Choroid plexus epithelial cell (primary cell): ENCODE measurements at regions not wholly inside any gene's neighbourhood (a gene's known extent, or its start where the extent isn't known, plus 50 kb on each side); places are given as distances from the start of the nearest gene placed in this dataset.
"Not testable (repeated sequence)": the region's sequence is repeated elsewhere in the genome, so short reads cannot be mapped to it uniquely, and the experiment has no call there.

Experiments used
- DNase-seq: peaks from one replicate; pipeline ENCODE4 v3.0.0-alpha.2; 2010; ENCODE audit warnings: low read depth
- H3K4me3 ChIP-seq: 2 replicates; pipeline ENCODE4 v1.5.1; 2011; ENCODE audit warnings: low read depth, mild to moderate bottlenecking, control low read depth, low read length, moderate library complexity
- TF ChIP-seq, protein P1 (sequence below): conservative IDR thresholded peaks from 2 replicates; pipeline ENCODE4 v1.5.1; 2011; ENCODE audit warnings: low read depth, mild to moderate bottlenecking, control low read depth, inconsistent platforms, low read length, moderate library complexity

DNA sequence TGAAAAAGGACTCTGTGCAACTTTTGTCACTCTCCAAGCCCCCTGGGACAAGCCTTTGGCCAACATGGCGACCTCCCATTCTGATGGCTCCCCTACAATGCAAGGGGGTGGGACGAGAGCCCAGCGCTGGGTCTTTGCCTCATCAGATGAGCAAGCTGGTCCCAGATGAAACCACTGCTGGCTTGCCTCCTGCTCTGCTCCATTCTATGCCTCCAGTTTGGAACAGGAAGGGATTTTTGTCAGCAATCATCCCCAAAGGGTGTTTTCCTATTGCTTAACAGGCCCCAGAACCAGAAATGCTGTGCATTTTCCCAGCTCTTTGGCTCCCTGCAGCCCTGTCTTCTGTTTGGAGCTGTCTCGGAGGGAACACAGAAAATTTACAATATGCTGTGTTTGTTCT lies 412.7 kb downstream of the MAFB start:
- no peak overlapping the region for H3K4me3 ChIP-seq
- TF ChIP-seq, protein P1, sequence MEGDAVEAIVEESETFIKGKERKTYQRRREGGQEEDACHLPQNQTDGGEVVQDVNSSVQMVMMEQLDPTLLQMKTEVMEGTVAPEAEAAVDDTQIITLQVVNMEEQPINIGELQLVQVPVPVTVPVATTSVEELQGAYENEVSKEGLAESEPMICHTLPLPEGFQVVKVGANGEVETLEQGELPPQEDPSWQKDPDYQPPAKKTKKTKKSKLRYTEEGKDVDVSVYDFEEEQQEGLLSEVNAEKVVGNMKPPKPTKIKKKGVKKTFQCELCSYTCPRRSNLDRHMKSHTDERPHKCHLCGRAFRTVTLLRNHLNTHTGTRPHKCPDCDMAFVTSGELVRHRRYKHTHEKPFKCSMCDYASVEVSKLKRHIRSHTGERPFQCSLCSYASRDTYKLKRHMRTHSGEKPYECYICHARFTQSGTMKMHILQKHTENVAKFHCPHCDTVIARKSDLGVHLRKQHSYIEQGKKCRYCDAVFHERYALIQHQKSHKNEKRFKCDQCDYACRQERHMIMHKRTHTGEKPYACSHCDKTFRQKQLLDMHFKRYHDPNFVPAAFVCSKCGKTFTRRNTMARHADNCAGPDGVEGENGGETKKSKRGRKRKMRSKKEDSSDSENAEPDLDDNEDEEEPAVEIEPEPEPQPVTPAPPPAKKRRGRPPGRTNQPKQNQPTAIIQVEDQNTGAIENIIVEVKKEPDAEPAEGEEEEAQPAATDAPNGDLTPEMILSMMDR = no peak
- no peak for DNase-seq

DNA sequence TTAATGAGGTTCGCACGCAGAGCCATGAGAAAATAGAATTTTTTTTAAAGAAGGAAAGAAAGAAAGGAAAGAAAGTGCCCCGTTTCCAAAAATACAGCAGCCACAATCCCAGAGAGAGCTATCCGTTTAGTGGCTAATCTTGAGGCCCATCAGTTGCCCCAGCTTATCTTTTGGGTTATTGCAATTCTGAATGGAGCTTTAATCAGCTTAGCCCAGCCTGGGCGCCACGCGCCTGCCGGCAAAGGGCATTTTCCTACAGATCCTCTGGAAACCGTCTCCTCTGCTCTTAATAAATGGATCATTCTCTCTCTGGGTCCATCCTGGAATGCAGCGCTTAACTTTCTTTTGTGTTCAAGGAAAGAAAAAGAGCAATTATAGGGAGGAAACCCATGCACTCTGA lies 413.3 kb downstream of the MAFB start:
- no peak for DNase-seq
- TF ChIP-seq, protein P1 = no peak
- H3K4me3 ChIP-seq = no peak overlapping the region

DNA sequence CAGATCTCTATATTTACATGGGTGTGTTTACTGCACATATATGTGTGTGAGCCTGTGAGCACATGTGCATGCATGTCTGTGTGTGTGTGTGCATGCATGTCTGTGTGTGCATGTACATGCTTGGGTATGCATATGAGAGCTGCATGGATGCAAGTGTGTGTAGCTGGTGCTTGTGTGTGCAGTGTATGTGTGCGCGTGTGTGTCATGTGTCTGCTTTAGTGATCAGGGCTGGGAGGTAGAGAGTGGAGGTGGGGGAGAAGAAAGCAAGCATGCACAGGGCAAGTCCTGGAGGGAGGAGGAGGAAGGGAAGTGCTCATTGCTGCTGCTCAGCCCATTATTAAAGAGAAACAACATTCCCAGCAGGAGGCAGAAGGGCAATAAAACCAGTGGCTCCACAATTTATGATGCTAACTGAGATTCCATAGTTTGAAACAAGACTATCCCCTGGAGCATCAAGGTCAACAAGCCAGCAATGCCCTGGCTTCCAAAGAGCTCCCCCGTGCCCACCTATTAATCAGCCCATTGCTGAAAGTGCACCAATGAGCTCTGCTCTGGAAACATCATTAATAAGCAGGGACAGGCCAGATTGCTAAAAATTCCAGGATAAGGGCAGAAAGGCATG lies 414.0 kb downstream of the MAFB start:
- no peak overlapping the region for H3K4me3 ChIP-seq
- no peak for DNase-seq
- TF ChIP-seq, protein P1 = no peak

DNA sequence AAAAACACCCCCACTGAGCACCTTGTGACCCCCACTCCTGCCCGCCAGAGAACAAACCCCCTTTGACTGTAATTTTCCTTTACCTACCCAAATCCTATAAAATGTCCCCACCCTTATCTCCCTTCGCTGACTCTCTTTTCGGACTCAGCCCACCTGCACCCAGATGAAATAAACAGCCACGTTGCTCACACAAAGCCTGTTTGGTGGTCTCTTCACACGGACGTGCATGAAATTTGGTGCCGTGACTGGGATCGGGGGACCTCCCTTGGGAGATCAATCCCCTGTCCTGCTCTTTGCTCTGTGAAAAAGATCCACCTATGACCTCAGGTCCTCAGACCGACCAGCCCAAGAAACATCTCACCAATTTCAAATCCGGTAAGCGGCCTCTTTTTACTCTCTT lies 419.8 kb downstream of the MAFB start:
- H3K4me3 ChIP-seq, DNase-seq: not testable (repeated sequence)

DNA sequence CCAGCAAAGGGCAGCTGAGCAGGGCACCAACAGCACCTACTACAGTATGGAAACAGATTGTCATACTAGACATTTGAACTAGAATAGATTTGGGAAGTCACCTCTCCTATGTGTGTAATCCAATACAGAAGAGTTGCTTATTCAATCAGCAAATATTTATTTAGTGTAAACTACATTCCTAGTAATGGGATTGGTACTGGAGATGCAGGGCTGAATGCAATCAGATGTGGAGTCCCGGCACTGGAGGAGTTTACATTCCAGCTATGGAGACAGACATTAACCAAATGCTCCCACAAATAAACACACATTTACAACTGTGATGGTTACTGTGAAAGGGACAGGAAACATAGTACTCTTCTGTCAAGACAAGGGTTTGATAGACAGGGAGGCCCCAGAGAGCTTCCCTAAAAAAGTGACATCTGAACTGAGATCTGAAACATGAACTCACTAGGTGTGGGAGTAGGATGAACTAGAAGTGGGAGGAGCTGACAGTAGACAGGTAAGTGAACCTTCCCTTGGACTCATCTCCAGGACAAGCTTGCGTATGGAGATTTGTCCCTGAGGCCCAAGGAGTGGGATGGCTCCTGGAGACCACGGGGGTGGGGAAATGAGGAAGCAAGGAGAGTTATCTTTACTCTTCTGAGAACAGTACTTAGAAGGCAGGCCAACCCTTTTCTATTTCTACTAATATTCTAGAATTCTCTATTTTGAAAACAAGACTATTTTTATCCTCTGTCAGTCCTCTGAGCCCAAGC lies 420.5 kb downstream of the MAFB start:
- TF ChIP-seq, protein P1 = no peak
- no peak overlapping the region for H3K4me3 ChIP-seq
- DNase-seq = no peak

DNA sequence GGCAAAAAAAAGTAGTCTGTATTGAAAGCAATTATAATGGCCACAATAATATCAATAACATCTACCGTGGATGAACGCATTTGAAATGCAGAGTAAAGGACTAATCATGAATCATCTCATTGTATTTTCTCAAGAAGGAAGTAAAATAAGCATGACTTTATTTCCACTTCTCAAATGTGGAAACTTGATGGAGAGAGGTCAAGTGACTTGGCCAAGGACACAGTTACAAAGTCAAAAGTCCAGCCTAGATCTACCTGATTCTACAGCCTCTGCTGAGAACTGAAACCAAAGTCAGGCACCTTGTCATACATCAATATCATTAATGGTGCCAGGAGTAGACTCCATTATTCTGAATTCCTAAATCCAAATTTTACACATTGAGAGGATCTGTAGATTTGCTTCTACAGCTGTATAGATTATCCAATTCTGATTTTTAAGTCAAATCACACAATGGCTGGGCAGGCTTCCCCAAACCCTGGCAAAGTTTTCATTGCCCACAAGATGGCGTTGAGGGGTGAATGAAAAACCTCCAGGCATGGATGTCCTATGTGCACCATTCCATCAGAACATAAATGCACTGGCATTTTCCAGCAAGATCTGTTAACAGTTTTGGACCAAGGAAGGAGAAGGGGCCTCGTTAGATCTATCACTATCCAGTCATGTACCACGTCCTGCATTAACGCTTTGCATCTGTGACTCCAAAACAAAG lies 423.1 kb downstream of the MAFB start:
- DNase-seq = peak; percentile 68
- TF ChIP-seq, protein P1 = peak; percentile 73
- no peak overlapping the region for H3K4me3 ChIP-seq

DNA sequence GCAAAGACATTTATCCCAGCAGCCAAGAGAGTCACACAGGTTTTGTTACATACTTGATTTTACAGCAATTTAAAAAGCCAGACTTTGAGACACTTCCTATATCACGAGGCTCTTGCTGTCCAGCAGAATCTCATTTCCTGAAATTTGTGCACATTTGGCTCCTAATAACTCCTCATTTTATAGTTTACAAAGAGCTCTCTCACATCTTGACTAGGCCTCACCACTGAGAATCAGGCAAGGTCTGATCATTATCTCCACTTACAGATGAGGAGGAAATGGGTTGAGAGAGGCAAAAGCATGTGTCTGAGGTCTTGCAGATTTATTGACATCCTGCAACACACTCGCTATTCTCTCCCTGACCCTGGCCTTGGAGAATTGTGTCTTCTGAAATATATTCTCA lies 426.8 kb downstream of the MAFB start:
- no peak overlapping the region for H3K4me3 ChIP-seq
- no peak for DNase-seq
- TF ChIP-seq, protein P1 = no peak
